Spleen (tissue), 11 donors: ENCODE measurements at regions not wholly inside any gene's neighbourhood (a gene's known extent, or its start where the extent isn't known, plus 50 kb on each side); places are given as distances from the start of the nearest gene placed in this dataset.

ENCODE experiments used
- DNase-seq: peaks from one replicate; pipeline ENCODE4 v3.0.0-alpha.2; 2020
- H3K27ac ChIP-seq, 8 donors: fragments of 200-600 bp; sonication (generic) in 7 of 8; 1 replicate in 4 of 8; 2 replicates in 4 of 8; pipeline versions ENCODE4 v1.5.0 to v1.8.0; 2016 to 2021; ENCODE audit warnings: inconsistent platforms in 4 of 8, mild to moderate bottlenecking in 4 of 8, moderate library complexity in 1 of 8
- H3K27me3 ChIP-seq, 7 donors: fragments of 200-600 bp; sonication (generic) in 6 of 7; replicated peaks in 1 of 7; 1 replicate in 4 of 7; 2 replicates in 3 of 7; pipeline versions ENCODE4 v1.5.0 to v1.8.0; 2016 to 2021; ENCODE audit warnings: inconsistent platforms in 3 of 7, mild to moderate bottlenecking in 1 of 7
- H3K36me3 ChIP-seq, 6 donors: fragments of 200-600 bp; sonication (generic) in 5 of 6; 1 replicate in 4 of 6; 2 replicates in 2 of 6; pipeline versions ENCODE4 v1.5.0 to v1.8.0; 2016 to 2021; ENCODE audit warnings: inconsistent platforms in 2 of 6
- H3K4me1 ChIP-seq, 6 donors: fragments of 200-600 bp; sonication (generic) in 5 of 6; 1 replicate in 3 of 6; 2 replicates in 3 of 6; pipeline versions ENCODE4 v1.5.0 to v1.8.0; 2016 to 2021; ENCODE audit warnings: inconsistent platforms in 3 of 6
- H3K4me3 ChIP-seq, 8 donors: fragments of 200-600 bp; sonication (generic) in 7 of 8; 1 replicate in 4 of 8; 2 replicates in 4 of 8; pipeline versions ENCODE4 v1.5.0 to v1.8.0; 2016 to 2021; ENCODE audit warnings: inconsistent platforms in 4 of 8, mild to moderate bottlenecking in 4 of 8, moderate library complexity in 2 of 8
- H3K9me3 ChIP-seq, 8 donors: fragments of 200-600 bp; sonication (generic) in 7 of 8; 1 replicate in 4 of 8; 2 replicates in 4 of 8; pipeline versions ENCODE4 v1.5.0 to v1.8.0; 2016 to 2021; ENCODE audit warnings: inconsistent platforms in 4 of 8
- POLR2A ChIP-seq, 3 donors: fragments of 450-650 bp; IDR thresholded peaks; one replicate each; pipeline ENCODE4 v1.5.1; 2017; ENCODE audit warnings: antibody characterized with exemption in 3 of 3, mild to moderate bottlenecking in 1 of 3
- POLR2AphosphoS5 ChIP-seq, 3 donors: sonication (generic); formaldehyde crosslinking; IDR thresholded peaks; one replicate each; pipeline ENCODE4 v1.5.1; 2017; ENCODE audit warnings: antibody characterized with exemption in 3 of 3
- WGBS, 5 donors: extraction: QIAGEN DNeasy Blood & Tissue Kit in 3 of 5; methylation state at CpG; one replicate each; pipeline versions ENCODE4 v1.1.5 to v1.1.7; 2013 to 2018; 5-methylcytosine and 5-hydroxymethylcytosine counted together
- intact Hi-C: fragments of 100-400 bp; cut with DNase I; formaldehyde crosslinking; loops from one replicate; pipeline ENCODE4 v1.15.0; 2023; ENCODE audit warnings: low total_unique reads
- TF ChIP-seq, protein P1 (sequence below), 11 experiments: fragments of 200-600 bp in 7 of 11; fragments of 450-650 bp in 4 of 11; sonication (generic) in 4 of 11; IDR thresholded peaks in 8 of 11; conservative IDR thresholded peaks in 3 of 11; 1 replicate in 7 of 11; 2 replicates in 4 of 11; pipeline versions ENCODE4 v1.4.0 to v1.8.0; 2016 to 2021; ENCODE audit warnings: antibody characterized with exemption in 11 of 11, inconsistent platforms in 4 of 11, mild to moderate bottlenecking in 1 of 11
- donor health status: healthy with polysubstance abuse.
- donor health status: DM: no; HTN: no; CAD: no; lungs with moderate emphysema.
- donor health status: DM: no; HTN: no; CAD: no.
- donor health status: Bipolar disorder and iron deficiency.
- donor health status: healthy.
- donor health status: DM: no; HTN: no; CAD: no.
- donor health status: DM: yes; HTN: yes; CAD: no.

- intact Hi-C loops = no loop called here
- Histone ChIP-seq H3K9me3 (peaks cover 8 to 37% (median 26%) of the 10 kb centered on the region in 8 donors), H3K27me3 (no peaks in the 10 kb centered on the region), H3K27ac (no peak overlapping the region), H3K4me3 (no peak overlapping the region), H3K36me3 (no peaks in the 10 kb centered on the region), H3K4me1 (no peaks in the 10 kb centered on the region)
- no peak for DNase-seq
- WGBS, 5 donors = 56 to 78% (median 73%) methylated on average over 3 of the region's 3 CpGs
- TF ChIP-seq POLR2AphosphoS5 (IDR thresholded peaks at IDR 0.05) (no peak), POLR2A (IDR thresholded peaks at IDR 0.05) (no peak)
- TF ChIP-seq, protein P1, sequence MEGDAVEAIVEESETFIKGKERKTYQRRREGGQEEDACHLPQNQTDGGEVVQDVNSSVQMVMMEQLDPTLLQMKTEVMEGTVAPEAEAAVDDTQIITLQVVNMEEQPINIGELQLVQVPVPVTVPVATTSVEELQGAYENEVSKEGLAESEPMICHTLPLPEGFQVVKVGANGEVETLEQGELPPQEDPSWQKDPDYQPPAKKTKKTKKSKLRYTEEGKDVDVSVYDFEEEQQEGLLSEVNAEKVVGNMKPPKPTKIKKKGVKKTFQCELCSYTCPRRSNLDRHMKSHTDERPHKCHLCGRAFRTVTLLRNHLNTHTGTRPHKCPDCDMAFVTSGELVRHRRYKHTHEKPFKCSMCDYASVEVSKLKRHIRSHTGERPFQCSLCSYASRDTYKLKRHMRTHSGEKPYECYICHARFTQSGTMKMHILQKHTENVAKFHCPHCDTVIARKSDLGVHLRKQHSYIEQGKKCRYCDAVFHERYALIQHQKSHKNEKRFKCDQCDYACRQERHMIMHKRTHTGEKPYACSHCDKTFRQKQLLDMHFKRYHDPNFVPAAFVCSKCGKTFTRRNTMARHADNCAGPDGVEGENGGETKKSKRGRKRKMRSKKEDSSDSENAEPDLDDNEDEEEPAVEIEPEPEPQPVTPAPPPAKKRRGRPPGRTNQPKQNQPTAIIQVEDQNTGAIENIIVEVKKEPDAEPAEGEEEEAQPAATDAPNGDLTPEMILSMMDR (IDR thresholded peaks at IDR 0.05 in 8 of 11, conservative IDR thresholded peaks at IDR 0.05 in 3 of 11) = no peak
Observed at GRCh38 chr11:29025001-29025400, 916.8 kb downstream of the METTL15 start.

DNA sequence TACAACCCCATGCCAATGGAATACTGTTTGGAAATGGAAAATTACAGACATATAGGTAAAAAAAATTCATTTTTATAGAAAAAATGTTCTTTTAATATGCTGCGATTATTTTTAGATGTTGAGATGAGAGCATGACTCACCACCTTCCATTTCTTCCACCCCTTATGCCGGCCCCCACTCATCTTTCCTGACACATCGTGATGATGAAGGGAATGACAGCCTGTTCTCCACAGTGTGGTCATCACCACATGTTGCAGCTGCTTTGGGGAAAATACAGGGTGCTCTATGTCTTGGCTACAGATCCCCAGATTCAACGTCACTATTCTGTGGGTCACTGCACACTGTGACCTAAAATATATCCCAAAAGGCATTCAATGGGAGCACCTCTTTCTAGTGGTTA, 916.2 kb downstream of the METTL15 start:
- Histone ChIP-seq H3K27me3 (no peaks in the 10 kb centered on the region), H3K4me3 (no peak overlapping the region), H3K27ac (no peak overlapping the region), H3K36me3 (no peaks in the 10 kb centered on the region), H3K4me1 (no peaks in the 10 kb centered on the region), H3K9me3 (peaks cover 4 to 31% (median 20%) of the 10 kb centered on the region in 8 donors)
- intact Hi-C loops = no loop called here
- DNase-seq = no peak
- TF ChIP-seq POLR2A (IDR thresholded peaks at IDR 0.05) = no peak
- TF ChIP-seq POLR2AphosphoS5 (IDR thresholded peaks at IDR 0.05) = no peak
- TF ChIP-seq, protein P1 (IDR thresholded peaks at IDR 0.05 in 8 of 11, conservative IDR thresholded peaks at IDR 0.05 in 3 of 11) = no peak
- 78 to 91% (median 82%) methylated on average over 4 of the region's 4 CpGs for WGBS, 5 donors

GRCh38 chr11:29023761-29024160, 915.6 kb downstream of the METTL15 start:
- no peaks in the 10 kb centered on the region for H3K36me3 ChIP-seq
- 70 to 83% (median 71%) methylated on average over 1 of the region's 1 CpG for WGBS, 5 donors
- H3K4me1 ChIP-seq = no peaks in the 10 kb centered on the region

GRCh38 chr11:29022676-29023075, 914.5 kb downstream of the METTL15 start:
- 40 to 52% (median 45%) methylated on average over 2 of the region's 2 CpGs for WGBS, 5 donors
- H3K4me1 ChIP-seq = no peaks in the 10 kb centered on the region
- H3K4me3 ChIP-seq = no peak overlapping the region
- TF ChIP-seq POLR2A (IDR thresholded peaks at IDR 0.05) = no peak
- no peak for TF ChIP-seq POLR2AphosphoS5 (IDR thresholded peaks at IDR 0.05)
- TF ChIP-seq, protein P1 (IDR thresholded peaks at IDR 0.05 in 8 of 11, conservative IDR thresholded peaks at IDR 0.05 in 3 of 11) = no peak
- H3K27me3 ChIP-seq = no peaks in the 10 kb centered on the region
- peaks cover 0 to 15% (median 5%) of the 10 kb centered on the region in 8 donors for H3K9me3 ChIP-seq
- intact Hi-C loops = no loop called here
- no peak for DNase-seq
- no peak overlapping the region for H3K27ac ChIP-seq
- no peaks in the 10 kb centered on the region for H3K36me3 ChIP-seq

More at GRCh38 chr11:29023761-29024160, 915.6 kb downstream of the METTL15 start:
- TF ChIP-seq POLR2AphosphoS5 (IDR thresholded peaks at IDR 0.05) (no peak), POLR2A (IDR thresholded peaks at IDR 0.05) (no peak)
- TF ChIP-seq, protein P1 (IDR thresholded peaks at IDR 0.05 in 8 of 11, conservative IDR thresholded peaks at IDR 0.05 in 3 of 11) = no peak
- Histone ChIP-seq H3K9me3 (peaks cover 3 to 25% (median 14%) of the 10 kb centered on the region in 8 donors), H3K27ac (no peak overlapping the region), H3K27me3 (no peaks in the 10 kb centered on the region), H3K4me3 (no peak overlapping the region)
- intact Hi-C loops = no loop called here
- DNase-seq = no peak
